ENCODE measurements at regions not wholly inside any gene's neighbourhood (a gene's known extent, or its start where the extent isn't known, plus 50 kb on each side); places are given as distances from the start of the nearest gene placed in this dataset.

DNA sequence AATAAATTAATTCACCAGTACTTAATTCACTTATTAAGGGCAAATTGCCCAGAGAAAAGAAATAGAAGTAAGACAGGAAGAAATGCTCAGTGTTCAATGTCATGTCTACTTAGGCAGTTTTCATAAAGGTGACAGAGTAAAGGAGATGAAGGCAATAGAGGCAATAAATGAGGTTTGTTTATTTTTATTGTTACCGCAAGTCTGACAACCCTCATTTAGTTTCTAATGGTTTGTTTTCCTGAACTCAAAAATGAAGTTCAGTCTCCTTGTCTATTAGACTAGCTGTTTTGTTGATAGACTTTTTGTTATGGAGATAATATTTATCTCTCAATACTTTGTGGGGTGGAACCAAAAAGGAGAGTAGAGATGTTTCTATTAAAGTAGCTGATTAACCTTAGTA lies 258.3 kb downstream of the C3orf38 start:
- Histone ChIP-seq H2AFZ (ENCODE audit: low read depth) (no peak overlapping the region), H3K79me2 (ENCODE audit: insufficient read depth, low read depth) (no peaks in the 10 kb centered on the region), H3K4me3 (IDR thresholded peaks at IDR 0.05; ENCODE audit: insufficient read depth, low read depth, low read length) (no peak overlapping the region), H4K20me1 (ENCODE audit: insufficient read depth) (no peaks in the 10 kb centered on the region), H3K4me1 (ENCODE audit: low read depth, poor library complexity, severe bottlenecking) (no peaks in the 10 kb centered on the region), H3K36me3 (ENCODE audit: insufficient read depth) (no peaks in the 10 kb centered on the region), H3K27me3 (ENCODE audit: insufficient read depth, low read depth) (no peaks in the 10 kb centered on the region), H3K9ac (no peak overlapping the region), H3K4me2 (no peak overlapping the region), H3K27ac (no peak overlapping the region)
- TF ChIP-seq, protein P1, sequence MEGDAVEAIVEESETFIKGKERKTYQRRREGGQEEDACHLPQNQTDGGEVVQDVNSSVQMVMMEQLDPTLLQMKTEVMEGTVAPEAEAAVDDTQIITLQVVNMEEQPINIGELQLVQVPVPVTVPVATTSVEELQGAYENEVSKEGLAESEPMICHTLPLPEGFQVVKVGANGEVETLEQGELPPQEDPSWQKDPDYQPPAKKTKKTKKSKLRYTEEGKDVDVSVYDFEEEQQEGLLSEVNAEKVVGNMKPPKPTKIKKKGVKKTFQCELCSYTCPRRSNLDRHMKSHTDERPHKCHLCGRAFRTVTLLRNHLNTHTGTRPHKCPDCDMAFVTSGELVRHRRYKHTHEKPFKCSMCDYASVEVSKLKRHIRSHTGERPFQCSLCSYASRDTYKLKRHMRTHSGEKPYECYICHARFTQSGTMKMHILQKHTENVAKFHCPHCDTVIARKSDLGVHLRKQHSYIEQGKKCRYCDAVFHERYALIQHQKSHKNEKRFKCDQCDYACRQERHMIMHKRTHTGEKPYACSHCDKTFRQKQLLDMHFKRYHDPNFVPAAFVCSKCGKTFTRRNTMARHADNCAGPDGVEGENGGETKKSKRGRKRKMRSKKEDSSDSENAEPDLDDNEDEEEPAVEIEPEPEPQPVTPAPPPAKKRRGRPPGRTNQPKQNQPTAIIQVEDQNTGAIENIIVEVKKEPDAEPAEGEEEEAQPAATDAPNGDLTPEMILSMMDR (conservative IDR thresholded peaks at IDR 0.05; ENCODE audit: low read depth, low read length): no peak

DNA sequence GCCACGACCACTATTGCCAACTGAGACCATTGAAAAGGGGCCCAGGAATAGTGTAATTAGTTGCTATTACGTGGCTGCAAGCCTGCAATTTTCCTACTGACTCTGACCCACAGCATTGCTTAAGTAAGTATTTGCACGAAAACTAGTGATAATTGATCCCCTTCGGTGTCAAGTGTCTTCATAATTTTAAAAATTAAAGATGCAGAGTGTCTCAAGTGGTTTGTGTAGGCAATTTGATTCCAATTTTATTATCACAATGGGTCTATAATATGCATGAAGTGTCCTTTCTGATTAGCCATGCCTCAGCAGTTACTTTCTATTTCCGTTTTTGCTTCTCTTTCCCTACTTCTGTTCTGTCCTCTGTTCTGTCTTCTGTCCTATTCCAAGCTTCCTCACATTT lies 259.2 kb downstream of the C3orf38 start:
- Histone ChIP-seq H3K79me2 (ENCODE audit: insufficient read depth, low read depth) (no peaks in the 10 kb centered on the region), H3K4me2 (no peak overlapping the region), H2AFZ (ENCODE audit: low read depth) (no peak overlapping the region), H3K36me3 (ENCODE audit: insufficient read depth) (no peaks in the 10 kb centered on the region), H3K4me3 (IDR thresholded peaks at IDR 0.05; ENCODE audit: insufficient read depth, low read depth, low read length) (no peak overlapping the region), H3K27me3 (ENCODE audit: insufficient read depth, low read depth) (no peaks in the 10 kb centered on the region), H4K20me1 (ENCODE audit: insufficient read depth) (no peaks in the 10 kb centered on the region), H3K27ac (no peak overlapping the region), H3K4me1 (ENCODE audit: low read depth, poor library complexity, severe bottlenecking) (no peaks in the 10 kb centered on the region), H3K9ac (no peak overlapping the region)
- TF ChIP-seq, protein P1 (conservative IDR thresholded peaks at IDR 0.05; ENCODE audit: low read depth, low read length): no peak

DNA sequence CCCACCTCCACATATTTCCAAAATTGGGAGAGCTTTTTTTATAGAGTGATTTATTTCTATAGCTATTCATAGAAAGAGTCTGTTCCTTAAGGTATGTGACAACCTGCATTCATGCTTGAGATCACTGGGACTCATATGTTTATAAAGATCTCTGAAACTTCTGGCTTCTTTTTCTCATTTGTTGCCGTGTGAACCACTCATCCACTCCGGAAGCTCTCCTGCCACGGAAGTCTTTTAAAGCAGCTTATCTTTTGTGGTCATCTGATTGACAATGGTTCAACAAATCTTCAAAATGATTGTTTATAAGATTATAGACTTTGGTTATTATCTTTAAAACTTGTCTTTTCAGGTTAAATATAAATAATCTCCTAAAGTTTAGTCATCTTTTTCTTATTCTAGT lies 260.5 kb downstream of the C3orf38 start:
- Histone ChIP-seq H4K20me1 (ENCODE audit: insufficient read depth) (no peaks in the 10 kb centered on the region), H3K27me3 (ENCODE audit: insufficient read depth, low read depth) (no peaks in the 10 kb centered on the region), H3K4me2 (no peak overlapping the region), H3K27ac (no peak overlapping the region), H3K36me3 (ENCODE audit: insufficient read depth) (no peaks in the 10 kb centered on the region), H3K4me3 (IDR thresholded peaks at IDR 0.05; ENCODE audit: insufficient read depth, low read depth, low read length) (no peak overlapping the region), H3K9ac (no peak overlapping the region), H3K4me1 (ENCODE audit: low read depth, poor library complexity, severe bottlenecking) (no peaks in the 10 kb centered on the region), H3K79me2 (ENCODE audit: insufficient read depth, low read depth) (no peaks in the 10 kb centered on the region), H2AFZ (ENCODE audit: low read depth) (no peak overlapping the region)
- TF ChIP-seq, protein P1 (conservative IDR thresholded peaks at IDR 0.05; ENCODE audit: low read depth, low read length): no peak

DNA sequence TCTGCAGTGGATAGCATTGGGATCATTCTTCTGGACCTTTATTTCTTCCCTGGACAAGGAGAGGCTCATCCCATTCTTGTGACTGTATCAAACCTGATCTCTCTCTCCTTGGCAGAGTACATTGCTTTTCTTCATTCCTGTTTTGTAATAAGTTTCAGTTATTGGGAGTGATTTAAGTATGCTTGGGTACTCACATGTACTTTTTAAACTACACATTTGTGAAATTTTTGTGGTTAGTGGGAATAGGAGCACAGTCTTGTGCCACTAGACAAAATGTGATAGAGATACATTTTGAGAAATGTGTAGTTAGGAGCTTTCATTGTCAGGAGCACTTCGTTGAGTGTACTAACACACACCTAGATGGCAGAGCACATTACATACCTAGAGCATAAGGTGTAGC lies 262.6 kb downstream of the C3orf38 start:
- Histone ChIP-seq H3K27ac (no peak overlapping the region), H3K4me2 (no peak overlapping the region), H3K9ac (no peak overlapping the region), H3K4me1 (ENCODE audit: low read depth, poor library complexity, severe bottlenecking) (no peaks in the 10 kb centered on the region), H3K4me3 (IDR thresholded peaks at IDR 0.05; ENCODE audit: insufficient read depth, low read depth, low read length) (no peak overlapping the region), H3K36me3 (ENCODE audit: insufficient read depth) (no peaks in the 10 kb centered on the region), H3K79me2 (ENCODE audit: insufficient read depth, low read depth) (no peaks in the 10 kb centered on the region), H4K20me1 (ENCODE audit: insufficient read depth) (no peaks in the 10 kb centered on the region), H2AFZ (ENCODE audit: low read depth) (no peak overlapping the region), H3K27me3 (ENCODE audit: insufficient read depth, low read depth) (no peaks in the 10 kb centered on the region)
- TF ChIP-seq, protein P1 (conservative IDR thresholded peaks at IDR 0.05; ENCODE audit: low read depth, low read length): no peak

DNA sequence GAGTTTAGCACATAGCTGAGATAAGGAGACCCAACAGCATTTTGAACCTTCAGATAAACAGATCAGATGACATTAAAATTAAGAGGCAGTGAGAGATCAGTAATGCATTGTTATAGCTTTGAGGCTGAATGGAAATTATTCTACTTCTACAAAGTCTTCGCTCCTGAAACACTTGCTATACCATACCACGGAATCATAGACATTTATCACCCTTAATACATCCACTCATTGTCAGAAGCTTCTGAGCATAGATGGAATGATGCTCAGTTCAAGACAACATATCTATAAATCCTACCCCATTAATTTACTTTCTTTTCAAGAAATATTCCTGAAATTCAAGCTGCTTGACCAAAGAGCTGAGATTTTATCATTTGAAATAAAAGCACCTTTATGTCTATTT lies 266.7 kb downstream of the C3orf38 start:
- H3K9ac ChIP-seq: no peak overlapping the region
- TF ChIP-seq, protein P1 (conservative IDR thresholded peaks at IDR 0.05; ENCODE audit: low read depth, low read length): no peak
- H3K36me3 ChIP-seq (ENCODE audit: insufficient read depth): no peaks in the 10 kb centered on the region
- H3K4me2 ChIP-seq: no peak overlapping the region
- no peaks in the 10 kb centered on the region for H3K27me3 ChIP-seq (ENCODE audit: insufficient read depth, low read depth)
- H3K27ac ChIP-seq: no peak overlapping the region
- no peak overlapping the region for H3K4me3 ChIP-seq (IDR thresholded peaks at IDR 0.05; ENCODE audit: insufficient read depth, low read depth, low read length)
- H4K20me1 ChIP-seq (ENCODE audit: insufficient read depth): no peaks in the 10 kb centered on the region
- no peaks in the 10 kb centered on the region for H3K4me1 ChIP-seq (ENCODE audit: low read depth, poor library complexity, severe bottlenecking)
- no peak overlapping the region for H2AFZ ChIP-seq (ENCODE audit: low read depth)
- H3K79me2 ChIP-seq (ENCODE audit: insufficient read depth, low read depth): no peaks in the 10 kb centered on the region

Measured in KMS-11 (cell line).